Neural progenitor cell (in vitro differentiated cells): ENCODE measurements at regions not wholly inside any gene's neighbourhood (a gene's known extent, or its start where the extent isn't known, plus 50 kb on each side); places are given as distances from the start of the nearest gene placed in this dataset.

Experiments used
- DNase-seq: peaks from one replicate; pipeline ENCODE4 v3.0.0-alpha.2; 2016; ENCODE audit warnings: low spot score
- H2AFZ ChIP-seq: fragments of 200-600 bp; sonication (generic); replicated peaks from 2 replicates; pipeline ENCODE4 v1.6.1; 2016; ENCODE audit warnings: antibody characterized with exemption
- H3F3A ChIP-seq: fragments of 200-600 bp; sonication (generic); 2 replicates; pipeline ENCODE4 v1.6.1; 2016; ENCODE audit warnings: antibody characterized with exemption, low read depth
- H3K27ac ChIP-seq: fragments of 200-600 bp; sonication (generic); 2 replicates; pipeline ENCODE4 v1.5.1; 2016; ENCODE audit warnings: mild to moderate bottlenecking
- H3K27me3 ChIP-seq: fragments of 200-600 bp; sonication (generic); 2 replicates; pipeline ENCODE4 v1.6.1; 2016; ENCODE audit warnings: mild to moderate bottlenecking, moderate library complexity
- H3K36me3 ChIP-seq: fragments of 200-600 bp; sonication (generic); 2 replicates; pipeline ENCODE4 v1.5.1; 2016
- H3K4me1 ChIP-seq: fragments of 200-600 bp; sonication (generic); 2 replicates; pipeline ENCODE4 v1.6.1; 2016; ENCODE audit warnings: mixed run types
- H3K4me2 ChIP-seq: fragments of 200-600 bp; sonication (generic); 2 replicates; pipeline ENCODE4 v1.6.1; 2016
- H3K4me3 ChIP-seq: fragments of 200-600 bp; sonication (generic); 2 replicates; pipeline ENCODE4 v1.5.1; 2016
- H3K79me2 ChIP-seq: fragments of 200-600 bp; sonication (generic); 2 replicates; pipeline ENCODE4 v1.6.1; 2016; ENCODE audit warnings: low read depth
- H3K9ac ChIP-seq: fragments of 200-600 bp; sonication (generic); 2 replicates; pipeline ENCODE4 v1.6.1; 2016
- H3K9me3 ChIP-seq: fragments of 200-600 bp; sonication (generic); 2 replicates; pipeline ENCODE4 v1.5.1; 2016; ENCODE audit warnings: low read depth
- H4K20me1 ChIP-seq: fragments of 200-600 bp; sonication (generic); 2 replicates; pipeline ENCODE4 v1.6.1; 2016; ENCODE audit warnings: low read depth
- H3K27ac Mint-ChIP-seq: 3 replicates; pipeline ENCODE4 v1.8.0; 2021; ENCODE audit warnings: mixed read lengths
- H3K27me3 Mint-ChIP-seq: 2 replicates; pipeline ENCODE4 v1.8.0; 2022; ENCODE audit warnings: low read depth, mild to moderate bottlenecking, inconsistent platforms, moderate library complexity, mixed read lengths; ENCODE audit not compliant: insufficient read depth
- H3K36me3 Mint-ChIP-seq: 3 replicates; pipeline ENCODE4 v1.8.0; 2021; ENCODE audit warnings: mixed read lengths
- H3K4me1 Mint-ChIP-seq: 3 replicates; pipeline ENCODE4 v1.8.0; 2021; ENCODE audit warnings: mixed read lengths
- H3K4me3 Mint-ChIP-seq: 3 replicates; pipeline ENCODE4 v1.8.0; 2021; ENCODE audit warnings: mild to moderate bottlenecking, moderate library complexity, mixed read lengths
- H3K9me3 Mint-ChIP-seq: 3 replicates; pipeline ENCODE4 v1.8.0; 2020; ENCODE audit warnings: mixed read lengths
- EZH2 ChIP-seq: fragments of 200-600 bp; sonication (generic); IDR thresholded peaks from 2 replicates; pipeline ENCODE4 v1.6.1; 2017; ENCODE audit warnings: antibody characterized with exemption, mild to moderate bottlenecking, moderate library complexity
- EZH2phosphoT487 ChIP-seq: fragments of 200-600 bp; sonication (generic); IDR thresholded peaks from 2 replicates; pipeline ENCODE4 v1.6.1; 2017; ENCODE audit warnings: antibody characterized with exemption
- TF ChIP-seq, protein P1 (sequence below): fragments of 200-600 bp; sonication (generic); IDR thresholded peaks from 2 replicates; pipeline ENCODE4 v1.5.1; 2017; ENCODE audit warnings: antibody characterized with exemption, mild to moderate bottlenecking

DNA sequence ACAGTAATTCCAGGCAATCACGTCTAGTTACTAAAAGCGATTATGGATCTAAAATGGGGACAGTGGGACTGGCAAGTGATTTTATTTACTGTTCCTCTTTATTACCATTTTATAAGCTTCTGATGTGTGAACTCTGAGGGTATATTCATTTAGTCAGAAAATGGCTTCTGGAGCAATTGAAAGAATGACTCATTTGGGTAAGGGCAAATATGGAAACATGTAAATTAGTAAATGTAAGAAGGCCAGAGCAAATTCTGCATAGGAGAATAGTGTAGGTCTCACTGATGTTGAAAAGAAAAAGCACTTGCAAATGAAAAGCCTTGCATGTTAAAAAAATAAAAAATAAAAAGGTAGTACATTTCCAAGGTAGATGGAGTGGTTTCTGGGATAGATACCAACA is 262.2 kb downstream of the KLF5 start:
- H3K4me3 ChIP-seq, result no peak overlapping the region
- no peaks in the 10 kb centered on the region for H3K79me2 ChIP-seq
- no peaks in the 10 kb centered on the region for H3K27me3 Mint-ChIP-seq
- no peak overlapping the region for H3K9ac ChIP-seq
- H3K9me3 ChIP-seq, result no peaks in the 10 kb centered on the region
- H3K27ac Mint-ChIP-seq, result no peak overlapping the region
- no peaks in the 10 kb centered on the region for H3K36me3 Mint-ChIP-seq
- H3K9me3 Mint-ChIP-seq, result no peaks in the 10 kb centered on the region
- H3K4me2 ChIP-seq, result no peak overlapping the region
- H3K27me3 ChIP-seq, result no peaks in the 10 kb centered on the region
- H3K4me3 Mint-ChIP-seq, result no peak overlapping the region
- no peaks in the 10 kb centered on the region for H3K36me3 ChIP-seq
- TF ChIP-seq EZH2 (no peak), EZH2phosphoT487 (no peak)
- TF ChIP-seq, protein P1, sequence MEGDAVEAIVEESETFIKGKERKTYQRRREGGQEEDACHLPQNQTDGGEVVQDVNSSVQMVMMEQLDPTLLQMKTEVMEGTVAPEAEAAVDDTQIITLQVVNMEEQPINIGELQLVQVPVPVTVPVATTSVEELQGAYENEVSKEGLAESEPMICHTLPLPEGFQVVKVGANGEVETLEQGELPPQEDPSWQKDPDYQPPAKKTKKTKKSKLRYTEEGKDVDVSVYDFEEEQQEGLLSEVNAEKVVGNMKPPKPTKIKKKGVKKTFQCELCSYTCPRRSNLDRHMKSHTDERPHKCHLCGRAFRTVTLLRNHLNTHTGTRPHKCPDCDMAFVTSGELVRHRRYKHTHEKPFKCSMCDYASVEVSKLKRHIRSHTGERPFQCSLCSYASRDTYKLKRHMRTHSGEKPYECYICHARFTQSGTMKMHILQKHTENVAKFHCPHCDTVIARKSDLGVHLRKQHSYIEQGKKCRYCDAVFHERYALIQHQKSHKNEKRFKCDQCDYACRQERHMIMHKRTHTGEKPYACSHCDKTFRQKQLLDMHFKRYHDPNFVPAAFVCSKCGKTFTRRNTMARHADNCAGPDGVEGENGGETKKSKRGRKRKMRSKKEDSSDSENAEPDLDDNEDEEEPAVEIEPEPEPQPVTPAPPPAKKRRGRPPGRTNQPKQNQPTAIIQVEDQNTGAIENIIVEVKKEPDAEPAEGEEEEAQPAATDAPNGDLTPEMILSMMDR, result no peak
- no peaks in the 10 kb centered on the region for H3K4me1 Mint-ChIP-seq
- DNase-seq, result no peak
- H3K27ac ChIP-seq, result no peak overlapping the region
- H2AFZ ChIP-seq, result no peak overlapping the region
- H4K20me1 ChIP-seq, result no peaks in the 10 kb centered on the region
- H3K4me1 ChIP-seq, result no peaks in the 10 kb centered on the region
- no peaks in the 10 kb centered on the region for H3F3A ChIP-seq

DNA sequence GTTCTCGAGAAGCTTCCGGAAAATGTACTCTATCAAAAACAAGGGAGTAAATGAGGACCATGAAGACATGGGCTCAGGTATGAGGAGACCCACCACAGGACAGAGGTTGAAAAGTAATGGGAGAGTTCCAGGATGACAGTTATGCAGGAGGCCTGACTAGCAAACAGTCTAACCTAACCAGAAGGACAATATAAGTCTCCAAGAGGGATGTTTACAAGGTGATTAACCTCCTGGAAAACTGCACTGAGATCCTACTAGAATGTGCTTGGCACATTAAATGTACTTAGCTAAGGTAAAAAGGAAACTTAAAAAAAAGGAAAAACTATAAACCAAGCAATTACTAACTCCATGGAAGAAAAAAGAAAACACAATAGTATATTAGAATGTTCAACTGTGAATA is 258.3 kb downstream of the KLF5 start:
- H3K79me2 ChIP-seq, result no peaks in the 10 kb centered on the region
- H3K36me3 ChIP-seq, result no peaks in the 10 kb centered on the region
- no peaks in the 10 kb centered on the region for H4K20me1 ChIP-seq
- Mint-ChIP-seq H3K4me3 (no peak overlapping the region), H3K4me1 (no peaks in the 10 kb centered on the region), H3K27ac (no peak overlapping the region), H3K36me3 (no peaks in the 10 kb centered on the region), H3K27me3 (no peaks in the 10 kb centered on the region), H3K9me3 (peaks cover 15% of the 10 kb centered on the region)
- TF ChIP-seq EZH2 (no peak), EZH2phosphoT487 (no peak)
- TF ChIP-seq, protein P1, result no peak
- H3K9ac ChIP-seq, result no peak overlapping the region
- no peaks in the 10 kb centered on the region for H3K4me1 ChIP-seq
- no peaks in the 10 kb centered on the region for H3F3A ChIP-seq
- DNase-seq, result no peak
- H3K27ac ChIP-seq, result no peak overlapping the region
- no peak overlapping the region for H3K4me3 ChIP-seq
- no peaks in the 10 kb centered on the region for H3K9me3 ChIP-seq
- H3K27me3 ChIP-seq, result no peaks in the 10 kb centered on the region
- no peak overlapping the region for H3K4me2 ChIP-seq
- no peak overlapping the region for H2AFZ ChIP-seq

DNA sequence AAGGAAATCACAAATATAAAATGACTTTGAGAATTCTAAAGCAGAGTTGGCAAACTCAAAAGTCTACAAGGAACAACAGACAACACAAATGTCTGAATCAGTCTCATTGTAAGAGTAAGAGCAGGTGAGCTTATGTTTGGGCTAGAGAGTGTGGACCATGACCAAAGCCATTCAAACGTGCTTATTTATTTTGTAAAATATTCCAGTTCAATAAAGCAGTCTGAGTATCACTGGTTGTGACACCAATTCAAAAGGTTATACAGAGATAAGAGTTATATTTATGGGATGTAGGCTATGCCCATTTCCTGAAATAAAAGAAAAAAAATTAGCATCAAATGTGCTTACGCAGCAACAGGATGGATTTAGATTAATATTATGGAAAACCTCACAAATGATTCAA is 251.6 kb downstream of the KLF5 start:
- H3K27ac ChIP-seq, result no peak overlapping the region
- no peaks in the 10 kb centered on the region for H3K36me3 ChIP-seq
- Mint-ChIP-seq H3K4me3 (no peak overlapping the region), H3K27ac (no peak overlapping the region), H3K9me3 (peaks cover 15% of the 10 kb centered on the region), H3K36me3 (no peaks in the 10 kb centered on the region), H3K4me1 (no peaks in the 10 kb centered on the region), H3K27me3 (no peaks in the 10 kb centered on the region)
- no peaks in the 10 kb centered on the region for H4K20me1 ChIP-seq
- no peak overlapping the region for H3K9ac ChIP-seq
- TF ChIP-seq, protein P1, result no peak
- TF ChIP-seq EZH2 (no peak), EZH2phosphoT487 (no peak)
- H3K4me3 ChIP-seq, result no peak overlapping the region
- H3K27me3 ChIP-seq, result no peaks in the 10 kb centered on the region
- no peak for DNase-seq
- H3F3A ChIP-seq, result no peaks in the 10 kb centered on the region
- H3K79me2 ChIP-seq, result no peaks in the 10 kb centered on the region
- no peaks in the 10 kb centered on the region for H3K4me1 ChIP-seq
- H3K4me2 ChIP-seq, result no peak overlapping the region
- no peak overlapping the region for H2AFZ ChIP-seq
- H3K9me3 ChIP-seq, result no peaks in the 10 kb centered on the region

DNA sequence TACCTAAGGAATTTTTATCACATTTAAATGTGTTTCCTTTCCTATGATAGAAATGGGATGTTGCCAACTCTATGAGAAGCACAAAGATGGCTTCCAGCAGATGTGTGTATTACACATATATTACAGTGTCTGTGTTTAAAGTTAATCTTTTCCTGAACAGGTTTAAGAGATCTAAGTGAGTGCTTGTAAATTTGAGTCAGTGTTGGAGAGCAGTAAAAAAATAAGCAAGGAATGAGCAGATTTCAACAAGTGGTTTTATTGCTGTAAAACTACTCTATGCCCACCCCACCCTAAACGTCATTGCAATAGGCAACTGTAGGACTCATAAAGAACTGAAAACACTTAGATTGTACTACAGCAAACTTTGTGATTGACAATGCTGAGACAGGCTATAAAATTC is 248.7 kb downstream of the KLF5 start:
- Mint-ChIP-seq H3K27ac (no peak overlapping the region), H3K27me3 (peaks cover 2% of the 10 kb centered on the region), H3K9me3 (no peaks in the 10 kb centered on the region), H3K4me1 (no peaks in the 10 kb centered on the region), H3K36me3 (no peaks in the 10 kb centered on the region), H3K4me3 (no peak overlapping the region)
- Histone ChIP-seq H2AFZ (no peak overlapping the region), H3K27ac (no peak overlapping the region), H4K20me1 (no peaks in the 10 kb centered on the region), H3K36me3 (no peaks in the 10 kb centered on the region), H3K9ac (no peak overlapping the region), H3K4me2 (no peak overlapping the region), H3K4me1 (no peaks in the 10 kb centered on the region), H3K79me2 (no peaks in the 10 kb centered on the region), H3F3A (no peaks in the 10 kb centered on the region), H3K9me3 (no peaks in the 10 kb centered on the region), H3K4me3 (no peak overlapping the region), H3K27me3 (no peaks in the 10 kb centered on the region)
- no peak for DNase-seq
- TF ChIP-seq, protein P1, result no peak
- TF ChIP-seq EZH2phosphoT487 (no peak), EZH2 (no peak)
